ENCODE measurements at regions not wholly inside any gene's neighbourhood (a gene's known extent, or its start where the extent isn't known, plus 50 kb on each side); places are given as distances from the start of the nearest gene placed in this dataset.

DNA sequence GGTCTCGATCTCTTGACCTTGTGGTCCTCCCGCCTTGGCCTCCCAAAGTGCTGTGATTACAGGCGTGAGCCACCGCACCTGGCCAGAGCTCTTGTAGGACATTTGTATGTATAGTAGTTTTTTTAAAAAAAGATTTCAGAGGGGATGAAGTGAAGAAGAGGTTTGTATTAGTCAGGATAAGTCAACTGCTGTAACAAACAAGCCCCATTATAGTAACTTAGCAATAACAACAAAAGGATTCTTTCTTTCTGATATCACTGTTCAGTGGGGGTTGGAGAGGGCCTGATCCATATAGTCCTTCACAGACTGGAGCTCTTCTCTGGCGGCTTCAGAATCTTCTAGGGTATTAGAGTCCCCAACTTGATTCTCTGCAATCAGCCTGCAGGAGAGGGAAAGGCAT, 50.7 kb upstream of the IL6ST start:
- no peak for TF ChIP-seq JUN (IDR thresholded peaks at IDR 0.05)
- TF ChIP-seq, protein P1, sequence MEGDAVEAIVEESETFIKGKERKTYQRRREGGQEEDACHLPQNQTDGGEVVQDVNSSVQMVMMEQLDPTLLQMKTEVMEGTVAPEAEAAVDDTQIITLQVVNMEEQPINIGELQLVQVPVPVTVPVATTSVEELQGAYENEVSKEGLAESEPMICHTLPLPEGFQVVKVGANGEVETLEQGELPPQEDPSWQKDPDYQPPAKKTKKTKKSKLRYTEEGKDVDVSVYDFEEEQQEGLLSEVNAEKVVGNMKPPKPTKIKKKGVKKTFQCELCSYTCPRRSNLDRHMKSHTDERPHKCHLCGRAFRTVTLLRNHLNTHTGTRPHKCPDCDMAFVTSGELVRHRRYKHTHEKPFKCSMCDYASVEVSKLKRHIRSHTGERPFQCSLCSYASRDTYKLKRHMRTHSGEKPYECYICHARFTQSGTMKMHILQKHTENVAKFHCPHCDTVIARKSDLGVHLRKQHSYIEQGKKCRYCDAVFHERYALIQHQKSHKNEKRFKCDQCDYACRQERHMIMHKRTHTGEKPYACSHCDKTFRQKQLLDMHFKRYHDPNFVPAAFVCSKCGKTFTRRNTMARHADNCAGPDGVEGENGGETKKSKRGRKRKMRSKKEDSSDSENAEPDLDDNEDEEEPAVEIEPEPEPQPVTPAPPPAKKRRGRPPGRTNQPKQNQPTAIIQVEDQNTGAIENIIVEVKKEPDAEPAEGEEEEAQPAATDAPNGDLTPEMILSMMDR (IDR thresholded peaks at IDR 0.05): no peak
- TF ChIP-seq EP300 (IDR thresholded peaks at IDR 0.05): no peak

Data from A549 (cell line).